HG03521 (cell line): ENCODE measurements at regions not wholly inside any gene's neighbourhood (a gene's known extent, or its start where the extent isn't known, plus 50 kb on each side); places are given as distances from the start of the nearest gene placed in this dataset.

ENCODE experiments used
- ATAC-seq: cut with Tn5 transposase; IDR thresholded peaks from one replicate; pipeline ENCODE4 v1.9.1; 2021; ENCODE audit warnings: mild to moderate bottlenecking, moderate library complexity; ENCODE audit not compliant: unreplicated experiment

DNA sequence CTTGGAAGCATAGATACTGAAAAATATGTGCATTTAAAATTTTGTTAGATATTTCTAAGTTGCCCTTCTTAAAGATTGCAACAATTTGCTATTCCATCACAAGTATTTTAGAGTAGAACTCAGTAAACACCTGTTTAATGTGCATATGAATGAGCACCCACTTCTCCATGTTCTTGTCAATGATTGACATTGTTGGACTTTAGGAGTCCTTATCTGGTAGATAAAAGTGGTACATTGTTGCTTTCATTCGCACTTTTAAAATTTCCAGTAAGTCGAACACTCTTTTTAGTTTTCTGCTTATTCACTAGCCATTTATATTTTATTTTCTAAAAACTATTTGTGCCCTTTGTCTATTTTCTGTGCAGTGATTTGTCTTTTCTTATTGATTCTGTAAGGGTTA, 478.3 kb downstream of the SOX2 start:
- ATAC-seq = no peak

DNA sequence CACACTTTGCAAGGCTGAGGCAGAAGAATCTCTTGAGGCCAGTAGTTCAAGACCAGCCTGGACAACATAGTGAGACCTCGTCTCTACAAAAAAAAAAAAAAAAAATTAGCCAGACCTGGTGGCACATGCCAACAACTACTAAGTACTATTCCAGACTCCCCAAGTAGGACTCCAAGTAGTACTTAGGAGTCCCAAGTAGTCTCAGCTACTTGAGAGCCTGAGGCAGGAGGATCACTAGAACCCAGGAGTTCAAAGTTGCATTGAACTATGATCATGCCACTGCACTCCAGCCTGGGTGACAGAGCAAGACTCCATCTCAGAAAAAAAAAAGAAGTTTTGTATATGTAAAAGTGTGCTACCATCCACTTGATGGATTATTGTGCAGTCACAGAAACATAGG, 486.6 kb downstream of the SOX2 start:
- ATAC-seq = no peak

DNA sequence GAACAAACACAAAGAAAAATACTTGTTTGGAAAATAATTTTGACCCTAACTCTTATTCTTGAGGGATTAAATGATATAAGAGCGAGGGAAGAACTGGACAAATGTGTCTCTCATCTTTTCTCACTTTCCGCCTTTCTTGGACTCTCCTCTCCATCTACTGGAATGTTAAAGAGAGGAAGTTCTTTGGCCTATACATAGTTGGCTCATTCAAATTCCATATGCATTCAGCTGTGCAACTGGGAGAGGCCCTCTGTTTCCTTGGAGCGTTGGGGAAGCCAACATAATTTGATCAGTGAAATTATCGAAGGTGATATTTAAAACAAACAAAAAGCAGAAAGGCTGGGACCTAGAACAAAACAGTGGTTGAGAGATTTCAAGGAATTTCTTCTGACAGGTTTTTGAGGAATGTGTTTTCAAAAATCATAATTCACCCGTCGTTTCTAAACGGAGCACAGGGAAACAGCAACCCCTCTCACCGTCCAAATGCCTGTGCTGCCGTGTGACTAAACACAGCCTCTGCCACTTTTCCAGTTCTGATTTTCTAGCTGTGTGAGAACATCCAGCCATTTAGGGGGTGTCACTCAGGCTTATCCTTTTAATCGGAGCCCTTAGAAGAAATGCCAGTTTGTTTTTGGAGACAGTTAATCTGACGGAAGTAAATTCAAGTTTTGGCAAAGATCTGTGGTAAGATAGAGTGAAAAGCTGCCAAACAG, 489.9 kb downstream of the SOX2 start:
- no peak for ATAC-seq

DNA sequence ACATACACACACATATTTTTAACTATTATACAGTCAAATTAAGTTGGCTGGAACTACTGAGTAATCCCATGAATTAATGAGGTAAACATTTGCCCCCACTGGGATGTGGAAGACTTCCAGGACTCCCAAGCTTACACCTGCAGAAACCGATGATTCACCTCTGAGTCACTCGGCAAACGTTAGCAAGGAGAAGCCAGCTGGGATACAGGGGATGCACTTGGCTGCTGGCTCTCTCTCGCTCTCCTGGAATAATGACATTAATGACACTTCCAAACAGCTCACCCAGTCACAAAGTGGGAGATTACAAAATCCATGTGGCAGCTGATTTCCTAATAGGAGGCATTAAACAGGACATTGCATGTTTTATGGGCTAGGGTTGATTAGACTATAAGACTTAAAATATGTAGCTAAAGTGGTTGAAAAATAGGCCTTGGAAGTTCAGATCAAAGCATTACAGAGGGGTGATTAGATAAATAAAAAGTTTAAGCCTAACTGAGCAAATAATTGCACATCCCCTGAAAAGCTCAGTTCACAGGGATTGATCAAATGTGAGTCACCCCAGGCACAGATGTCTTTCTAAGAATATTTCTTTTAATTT, 500.9 kb downstream of the SOX2 start:
- no peak for ATAC-seq

DNA sequence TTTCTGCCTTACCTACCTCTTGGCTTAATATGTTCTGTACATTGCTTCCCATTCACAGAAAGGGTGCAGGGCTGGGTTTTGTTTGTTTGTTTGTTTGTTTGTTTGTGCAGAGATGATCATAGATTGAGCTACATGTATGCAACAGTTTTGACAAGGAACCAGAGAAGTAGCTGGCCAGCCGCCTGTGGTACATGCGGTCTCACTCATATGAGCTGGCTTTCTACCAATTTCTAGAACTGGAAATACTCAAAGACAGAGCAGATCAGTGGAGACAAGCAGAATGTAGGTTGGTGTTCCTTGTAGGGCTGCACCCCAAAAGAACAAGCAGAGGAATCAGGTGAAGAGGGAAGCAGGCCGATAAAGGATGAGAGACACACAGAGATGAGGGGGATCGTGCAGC, 502.7 kb downstream of the SOX2 start:
- ATAC-seq = no peak

DNA sequence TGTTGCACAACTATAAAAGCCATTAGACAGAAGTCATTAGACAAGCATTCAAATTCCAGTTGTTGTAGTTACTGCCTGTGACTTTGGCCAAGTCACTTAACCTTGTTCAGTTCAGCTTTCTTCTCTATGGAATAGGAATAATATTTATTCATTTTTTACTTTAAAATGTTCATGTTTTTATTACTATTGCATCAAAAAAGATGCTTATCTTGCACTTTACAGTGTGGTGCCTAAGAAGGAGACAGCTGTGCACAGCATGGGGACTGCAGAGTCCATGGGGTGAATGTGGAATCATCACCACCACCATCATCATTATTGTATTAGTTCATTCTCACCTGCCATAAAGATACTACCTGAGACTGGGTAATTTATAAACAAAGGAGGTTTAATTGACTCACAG, 504.2 kb downstream of the SOX2 start:
- ATAC-seq = no peak

DNA sequence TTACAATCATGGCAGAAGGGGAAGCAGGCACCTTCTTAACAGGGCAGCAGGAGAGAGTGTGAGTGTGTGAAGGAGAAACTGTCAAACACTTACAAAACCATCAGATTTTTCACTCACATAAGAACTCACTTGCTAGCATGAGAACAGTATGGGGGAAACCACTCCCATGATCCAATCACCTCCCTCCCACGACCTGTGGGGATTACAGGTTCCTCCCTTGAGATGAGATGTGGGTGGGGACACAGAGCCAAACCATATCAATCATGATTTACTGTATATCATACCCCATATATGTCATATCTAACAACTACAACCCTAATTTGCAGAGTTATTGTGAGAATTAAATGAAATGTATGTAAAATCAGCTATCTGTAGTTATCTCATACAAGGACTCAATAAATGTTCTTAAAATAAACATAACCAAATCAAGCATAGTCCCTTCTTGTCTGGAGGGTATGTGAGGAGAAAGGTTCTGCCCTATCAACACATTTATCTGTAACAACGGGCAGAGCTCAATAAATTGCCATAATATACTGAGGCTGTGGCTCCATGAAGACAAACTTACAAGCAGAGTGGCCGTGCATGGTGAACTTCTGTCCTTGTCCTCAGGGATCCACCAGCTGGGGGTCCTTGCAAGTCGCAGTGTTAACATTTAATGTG, 504.7 kb downstream of the SOX2 start:
- no peak for ATAC-seq

DNA sequence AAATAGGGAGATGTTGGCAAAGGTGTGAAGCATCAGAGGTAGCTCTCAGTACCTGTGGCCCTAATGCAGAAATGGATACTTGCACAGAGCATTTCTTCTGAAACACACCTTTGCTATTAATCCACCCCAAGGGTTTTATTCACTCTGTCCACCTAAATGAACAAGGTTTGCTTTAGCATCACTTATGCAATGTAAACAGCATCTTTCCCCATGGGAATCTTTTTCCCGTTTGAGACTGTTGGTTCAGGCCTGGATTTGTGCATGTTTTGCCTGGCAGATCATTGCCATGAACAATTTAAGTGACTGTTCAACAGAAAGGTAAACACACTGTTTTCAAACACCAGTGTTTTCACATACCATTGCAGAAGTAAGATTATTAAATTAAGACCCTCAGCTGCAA, 508.3 kb downstream of the SOX2 start:
- ATAC-seq = no peak

DNA sequence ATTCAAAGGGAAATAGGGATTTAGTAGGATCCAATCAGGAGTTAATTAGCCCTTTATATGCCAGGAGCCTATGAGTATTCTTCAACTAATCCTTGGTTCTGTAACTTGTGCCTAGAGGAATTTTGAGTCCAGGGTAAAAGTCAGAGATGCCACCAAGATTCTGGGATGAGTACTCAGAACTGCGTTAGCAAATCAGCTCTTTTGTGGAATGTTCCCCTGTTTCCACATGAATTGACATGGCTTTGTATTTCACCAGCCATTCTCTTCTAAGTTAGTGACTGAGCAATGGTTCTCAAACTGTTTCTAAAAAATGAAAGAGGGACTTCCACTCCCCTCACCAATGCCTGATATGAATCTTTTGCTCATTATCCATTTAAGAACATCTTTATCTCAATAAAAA, 508.7 kb downstream of the SOX2 start:
- ATAC-seq = no peak

DNA sequence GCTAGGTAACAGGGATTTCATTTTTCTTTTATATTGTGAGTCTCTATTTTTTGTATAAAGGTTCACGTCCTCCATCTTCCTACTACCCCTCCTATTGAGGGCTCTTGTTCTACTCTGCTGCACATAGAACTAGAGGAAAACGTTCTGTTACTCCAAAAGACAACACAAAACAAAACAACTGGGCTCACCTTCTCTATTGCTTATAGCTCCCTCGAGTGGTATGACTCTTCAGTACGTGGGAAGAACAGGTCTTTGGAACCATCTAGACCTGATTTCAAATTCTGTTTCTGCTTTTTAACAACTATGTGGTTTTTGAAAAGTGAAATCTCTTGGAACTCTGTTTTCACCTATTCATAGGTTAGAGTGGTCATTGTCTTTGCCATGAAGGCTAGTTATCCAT, 515.3 kb downstream of the SOX2 start:
- ATAC-seq = no peak

DNA sequence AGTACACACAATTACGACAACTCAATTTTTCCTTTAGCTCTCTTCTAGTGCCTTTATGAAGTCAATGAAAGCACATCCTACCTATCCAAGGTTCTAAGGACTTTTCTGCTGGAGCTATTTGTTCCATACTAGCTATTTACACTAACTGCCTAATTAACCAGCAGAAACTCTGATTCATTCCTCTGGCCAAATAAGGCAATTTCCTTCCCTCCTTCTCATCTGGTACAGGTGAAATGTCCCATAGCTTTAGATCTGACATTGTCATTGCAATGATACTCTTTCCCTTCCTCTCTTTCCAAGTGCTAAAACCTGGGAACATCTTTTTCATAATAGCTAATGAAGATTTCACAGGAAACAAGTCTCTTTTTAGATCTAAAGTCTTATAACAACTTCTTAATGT, 521.7 kb downstream of the SOX2 start:
- no peak for ATAC-seq

DNA sequence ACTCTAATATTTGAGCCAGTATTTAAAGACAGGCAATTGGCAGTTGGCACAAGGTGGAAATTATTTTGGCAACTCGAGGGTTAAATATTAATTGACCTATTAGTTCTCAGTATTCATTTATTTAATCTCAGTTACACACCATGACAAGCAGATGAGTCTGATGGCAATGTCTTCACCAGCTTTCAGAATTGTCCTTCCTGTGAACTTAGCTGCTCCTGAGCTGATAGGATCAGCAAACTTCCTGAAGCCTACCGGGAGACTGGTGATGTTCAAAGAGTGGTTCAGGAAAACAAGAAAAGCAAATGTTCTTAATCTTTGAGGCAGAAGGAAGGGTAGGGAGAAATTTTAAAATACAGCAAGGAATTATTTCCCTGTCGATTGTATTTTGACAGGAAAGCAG, 522.2 kb downstream of the SOX2 start:
- ATAC-seq = no peak

DNA sequence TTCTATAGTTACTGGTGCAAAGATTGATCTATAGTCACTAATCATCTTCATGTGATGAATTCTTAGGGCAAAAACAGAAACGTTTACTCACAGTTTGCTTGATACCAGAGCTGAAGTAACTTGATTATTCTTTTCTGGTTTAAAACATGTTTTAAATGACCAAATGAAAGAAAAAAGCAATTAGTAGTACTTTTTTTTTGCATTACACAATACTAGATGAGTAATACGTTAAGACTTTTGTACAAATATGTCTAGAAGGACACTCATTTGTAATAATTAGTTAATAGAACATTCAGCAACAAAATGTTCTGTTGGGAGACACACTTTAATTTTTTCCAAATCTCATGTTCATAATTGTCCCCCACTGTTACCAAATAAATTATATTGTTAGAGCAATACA, 523.2 kb downstream of the SOX2 start:
- ATAC-seq = no peak

DNA sequence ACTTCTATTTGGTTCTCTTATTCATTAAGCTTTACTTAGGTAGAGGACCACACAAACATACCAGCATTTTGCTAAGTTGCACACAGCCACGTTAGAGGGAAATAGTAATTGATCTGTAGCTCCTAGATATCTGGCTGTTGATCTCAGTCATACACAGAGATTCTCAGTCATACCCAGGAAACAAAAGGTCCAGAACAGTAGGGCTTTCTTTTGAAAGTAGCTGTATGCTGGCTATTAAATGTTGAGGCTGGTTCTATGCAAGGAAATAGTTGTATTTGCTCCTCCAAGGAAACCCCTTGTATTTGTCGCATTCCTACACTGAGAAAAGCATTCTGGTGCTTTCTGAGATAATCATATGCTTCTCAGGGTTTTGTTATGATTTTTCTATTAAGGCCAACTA, 523.8 kb downstream of the SOX2 start:
- no peak for ATAC-seq

DNA sequence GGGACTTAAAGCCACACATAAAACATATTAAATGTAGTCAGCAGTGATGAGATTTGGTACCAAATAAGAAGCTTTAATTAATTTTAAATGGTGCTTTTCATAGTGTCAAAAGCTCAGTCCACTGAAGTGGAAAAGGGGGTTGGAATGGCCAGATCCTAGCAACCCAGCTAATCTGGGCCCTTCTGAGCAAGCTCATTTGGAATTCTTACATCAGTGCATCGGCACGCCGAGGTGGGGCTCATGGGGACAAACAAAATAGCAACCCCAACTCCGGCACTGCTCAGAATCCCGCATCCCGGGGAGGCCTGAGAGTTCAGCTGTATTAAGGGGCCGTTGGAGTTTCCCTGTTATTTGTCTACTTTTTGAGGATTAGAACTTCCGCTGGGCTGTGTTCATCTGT, 526.4 kb downstream of the SOX2 start:
- no peak for ATAC-seq

DNA sequence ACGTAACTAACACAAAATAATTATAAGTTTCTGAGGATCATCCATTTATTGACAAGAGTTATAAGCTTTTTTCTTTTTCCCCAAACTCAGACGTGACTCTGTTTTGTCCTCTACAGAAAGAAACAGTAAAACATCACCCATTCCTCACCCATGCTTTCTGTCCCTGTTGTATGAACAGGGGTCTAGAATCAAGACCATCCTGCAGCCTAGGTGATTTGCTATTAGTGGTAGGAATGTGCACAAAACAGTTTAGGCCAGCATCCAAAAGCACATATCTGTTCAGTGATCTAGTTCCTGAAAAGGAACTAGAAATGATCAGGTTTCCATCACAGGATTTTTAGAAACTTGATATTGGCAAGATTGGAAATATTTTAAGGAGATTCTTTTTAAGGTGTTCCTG, 527.6 kb downstream of the SOX2 start:
- ATAC-seq = no peak

DNA sequence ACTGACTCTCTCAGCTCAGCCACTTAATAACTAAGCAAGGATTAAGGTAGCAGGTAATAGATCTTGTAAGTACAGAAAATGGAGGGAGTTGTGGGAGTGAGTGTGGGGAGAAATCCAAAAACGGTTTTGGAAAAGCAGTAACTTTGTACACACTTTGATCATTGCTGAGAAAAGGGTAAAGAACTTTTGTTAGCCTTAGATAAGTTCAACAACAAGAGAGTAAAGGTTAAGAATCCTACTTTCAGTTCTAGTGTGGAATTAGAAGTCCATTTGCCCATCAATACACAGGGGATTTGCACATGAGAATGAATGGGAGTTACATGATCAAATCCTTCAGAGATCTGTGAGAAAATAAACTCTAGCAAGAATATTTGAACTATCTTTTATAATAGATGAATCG, 528.7 kb downstream of the SOX2 start:
- ATAC-seq = no peak

DNA sequence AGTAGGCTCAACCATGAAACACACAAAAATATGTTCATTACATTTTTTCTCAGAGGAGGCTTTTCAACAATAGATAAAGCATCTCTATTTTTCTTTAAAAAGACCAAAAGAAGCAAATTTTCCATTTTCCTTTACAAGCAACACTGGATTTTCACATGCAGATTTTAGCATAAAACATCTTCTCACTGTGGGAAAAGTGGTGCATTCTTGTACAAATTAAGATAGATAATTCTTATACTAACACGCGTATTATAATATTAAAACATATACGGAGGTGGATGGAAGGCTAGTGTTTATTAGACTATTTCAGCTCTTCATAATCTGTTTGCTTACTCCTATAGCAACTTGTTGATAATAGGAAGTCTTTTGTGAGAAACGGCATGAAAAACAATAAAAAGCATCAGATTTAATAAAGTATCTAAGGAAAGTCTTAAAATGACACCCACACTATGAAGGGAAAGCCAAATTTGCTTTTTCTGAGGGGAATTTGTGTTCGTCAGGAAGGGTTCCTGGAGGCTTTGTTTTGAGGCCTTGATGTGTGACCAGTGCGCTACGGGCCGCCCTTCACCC, 529.6 kb downstream of the SOX2 start:
- ATAC-seq = no peak

DNA sequence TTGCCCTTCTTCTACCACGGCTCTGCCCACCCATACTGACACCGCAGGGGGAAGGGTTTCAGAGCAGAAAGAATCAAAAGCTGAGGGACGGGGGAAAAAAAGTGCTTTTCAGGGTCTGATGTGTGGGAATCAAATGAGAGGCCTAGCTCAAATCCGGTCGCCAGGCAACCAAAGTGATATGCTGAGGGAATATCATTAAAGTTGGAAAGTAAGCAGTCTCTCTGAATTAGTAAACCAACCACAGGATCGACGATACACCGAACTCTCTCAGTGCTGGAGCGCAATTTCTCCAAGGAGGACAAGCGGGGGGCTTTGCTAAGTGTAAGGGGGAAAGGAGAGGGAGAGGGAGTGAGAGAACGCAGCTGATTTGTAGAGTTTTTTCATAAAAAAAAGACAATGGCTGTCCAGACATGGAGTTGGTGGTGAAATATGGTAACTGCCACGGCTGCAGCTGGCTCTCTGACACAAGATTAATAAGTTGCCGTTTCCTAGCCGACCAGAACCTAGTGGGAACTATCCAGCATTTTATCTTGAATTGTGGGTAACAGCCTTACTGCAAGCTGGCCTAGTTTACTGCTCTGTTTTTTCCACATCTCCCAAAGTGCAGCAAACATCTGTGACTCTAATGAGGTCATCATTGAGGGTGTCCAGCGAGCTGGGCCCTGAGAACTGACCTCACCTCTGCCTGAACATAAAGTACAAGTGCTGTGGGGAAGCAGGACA, 530.2 kb downstream of the SOX2 start:
- ATAC-seq = no peak

DNA sequence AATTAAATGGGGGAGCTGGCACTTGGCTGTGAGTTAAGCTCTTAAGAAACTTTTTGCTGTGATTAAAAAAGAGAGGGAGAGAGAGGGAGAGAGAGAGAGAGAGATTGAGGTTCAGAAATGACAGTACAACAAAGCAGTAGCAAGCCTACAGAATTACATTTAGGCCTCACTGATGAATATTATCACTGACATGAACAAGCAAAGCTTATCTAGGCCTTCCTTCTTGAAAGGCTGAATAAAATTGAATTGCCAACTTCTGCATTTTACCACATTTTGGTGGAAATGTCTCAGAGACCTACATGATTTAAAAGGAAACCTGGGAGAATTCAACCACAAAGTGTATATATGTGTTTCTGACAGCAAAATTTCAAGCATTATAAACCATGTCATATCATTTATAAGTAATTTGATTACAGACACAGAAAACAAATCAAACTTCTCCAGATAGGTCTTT, 530.8 kb downstream of the SOX2 start:
- no peak for ATAC-seq

DNA sequence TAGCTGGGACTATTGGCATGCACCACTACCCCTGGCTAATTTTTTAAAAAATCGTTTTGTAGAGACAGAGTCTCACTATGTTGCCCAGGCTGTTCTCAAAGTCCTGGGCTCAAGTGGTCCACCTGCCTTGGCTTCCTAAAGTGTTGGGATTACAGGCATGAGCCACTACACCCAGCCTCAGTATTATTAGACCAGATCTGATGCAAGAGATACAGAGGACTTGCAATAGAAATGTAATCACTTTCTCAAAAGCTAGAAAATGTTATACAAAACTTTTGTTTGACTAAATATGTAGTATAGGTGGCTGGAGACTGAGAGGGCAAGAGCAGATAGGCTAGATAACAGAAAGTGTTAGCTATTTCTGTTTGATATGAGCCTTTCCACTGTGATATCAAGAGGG, 531.9 kb downstream of the SOX2 start:
- ATAC-seq = no peak
